PFSK-1 (cell line): ENCODE measurements at regions not wholly inside any gene's neighbourhood (a gene's known extent, or its start where the extent isn't known, plus 50 kb on each side); places are given as distances from the start of the nearest gene placed in this dataset.

Experiments used
- FOXP2 ChIP-seq: optimal IDR thresholded peaks from 2 replicates; pipeline ENCODE3; 2011; ENCODE audit warnings: borderline replicate concordance, control low read depth, inconsistent platforms; ENCODE audit not compliant: insufficient read depth; ENCODE audit errors: extremely low read length, extremely low read depth
- POLR2AphosphoS5 ChIP-seq: IDR thresholded peaks from 2 replicates; pipeline ENCODE4 v1.6.1; 2012; ENCODE audit warnings: low read depth, mild to moderate bottlenecking, control low read depth, low read length, moderate library complexity
- REST ChIP-seq, 2 experiments: IDR thresholded peaks; 2 replicates each; pipeline versions ENCODE4 v1.6.1 to v1.8.0; 2011 to 2012; ENCODE audit warnings: low read depth in 2 of 2, low read length in 2 of 2, control low read depth in 1 of 2, inconsistent platforms in 1 of 2, mild to moderate bottlenecking in 1 of 2, moderate library complexity in 1 of 2; ENCODE audit not compliant: insufficient read depth in 1 of 2
- SIN3A ChIP-seq: IDR thresholded peaks from 2 replicates; pipeline ENCODE4 v1.6.1; 2012; ENCODE audit warnings: mild to moderate bottlenecking, low read length, moderate library complexity, borderline replicate concordance; ENCODE audit not compliant: insufficient read depth
- TAF1 ChIP-seq: IDR thresholded peaks from 2 replicates; pipeline ENCODE4 v1.6.1; 2012; ENCODE audit warnings: low read length, control low read depth, borderline replicate concordance; ENCODE audit not compliant: insufficient read depth

GRCh38 chr2:60379216-60379615 is 174.2 kb downstream of the BCL11A start:
- no peak for TF ChIP-seq TAF1
- TF ChIP-seq SIN3A = no peak
- TF ChIP-seq POLR2AphosphoS5 = no peak
- TF ChIP-seq REST (IDR thresholded peaks at IDR 0.05; ENCODE audit: insufficient read depth in 1 of 2, low read depth in 2 of 2, low read length in 2 of 2) = no peak

- no peak for TF ChIP-seq REST (IDR thresholded peaks at IDR 0.05; ENCODE audit: insufficient read depth in 1 of 2, low read depth in 2 of 2, low read length in 2 of 2)
- no peak for TF ChIP-seq POLR2AphosphoS5
- no peak for TF ChIP-seq SIN3A
- no peak for TF ChIP-seq TAF1
- no peak for TF ChIP-seq FOXP2
Measured at GRCh38 chr2:60377825-60378224, 175.6 kb downstream of the BCL11A start.

GRCh38 chr2:60376252-60376651 is 177.2 kb downstream of the BCL11A start:
- TF ChIP-seq SIN3A (no peak), FOXP2 (no peak), TAF1 (no peak), REST (IDR thresholded peaks at IDR 0.05; ENCODE audit: insufficient read depth in 1 of 2, low read depth in 2 of 2, low read length in 2 of 2) (no peak), POLR2AphosphoS5 (no peak)

GRCh38 chr2:60371681-60372080 is 181.8 kb downstream of the BCL11A start:
- TF ChIP-seq SIN3A = no peak
- no peak for TF ChIP-seq TAF1
- TF ChIP-seq POLR2AphosphoS5 = no peak
- TF ChIP-seq FOXP2 = no peak
- TF ChIP-seq REST (IDR thresholded peaks at IDR 0.05; ENCODE audit: insufficient read depth in 1 of 2, low read depth in 2 of 2, low read length in 2 of 2) = no peak

- TF ChIP-seq TAF1 (no peak), REST (IDR thresholded peaks at IDR 0.05; ENCODE audit: insufficient read depth in 1 of 2, low read depth in 2 of 2, low read length in 2 of 2) (no peak)
Measured at GRCh38 chr2:60371219-60371618, 182.2 kb downstream of the BCL11A start.
